NCI-H345 treated with DMSO at 0.1 percent for 48 hours (cell line): ENCODE measurements at regions not wholly inside any gene's neighbourhood (a gene's known extent, or its start where the extent isn't known, plus 50 kb on each side); places are given as distances from the start of the nearest gene placed in this dataset.

ENCODE experiments used
- DNase-seq: peaks from one replicate; lab custom pipeline; 2025; ENCODE audit not compliant: unreplicated experiment; lab: John Stamatoyannopoulos, UW

GRCh38 chr6:33923857-33924514, 120.2 kb upstream of the MLN start:
- DNase-seq: no peak

- DNase-seq: no peak
Observed at GRCh38 chr6:33921745-33922144, 117.9 kb upstream of the MLN start.

GRCh38 chr6:33918175-33918695, 114.4 kb upstream of the MLN start:
- DNase-seq: no peak

- no peak for DNase-seq
Observed at GRCh38 chr6:33915134-33915533, 111.3 kb upstream of the MLN start.

- no peak for DNase-seq
Observed at GRCh38 chr6:33914645-33915044, 110.8 kb upstream of the MLN start.

- no peak for DNase-seq
Observed at GRCh38 chr6:33912195-33912594, 108.4 kb upstream of the MLN start.

GRCh38 chr6:33911488-33911887, 107.7 kb upstream of the MLN start:
- no peak for DNase-seq

- no peak for DNase-seq
Observed at GRCh38 chr6:33910594-33910993, 106.8 kb upstream of the MLN start.

- no peak for DNase-seq
Observed at GRCh38 chr6:33909737-33910136, 105.9 kb upstream of the MLN start.

GRCh38 chr6:33908025-33908424, 104.2 kb upstream of the MLN start:
- DNase-seq: no peak

- no peak for DNase-seq
Observed at GRCh38 chr6:33907227-33907626, 103.4 kb upstream of the MLN start.

GRCh38 chr6:33906439-33906838, 102.6 kb upstream of the MLN start:
- no peak for DNase-seq

- no peak for DNase-seq
Observed at GRCh38 chr6:33905071-33905609, 101.3 kb upstream of the MLN start.

GRCh38 chr6:33904747-33905065, 100.9 kb upstream of the MLN start:
- no peak for DNase-seq

GRCh38 chr6:33904050-33904746, 100.4 kb upstream of the MLN start:
- no peak for DNase-seq

GRCh38 chr6:33903579-33903978, 99.8 kb upstream of the MLN start:
- no peak for DNase-seq

- no peak for DNase-seq
Observed at GRCh38 chr6:33902457-33902853, 98.7 kb upstream of the MLN start.

GRCh38 chr6:33901822-33902456, 98.1 kb upstream of the MLN start:
- DNase-seq: no peak

- no peak for DNase-seq
Observed at GRCh38 chr6:33898771-33899170, 95.0 kb upstream of the MLN start.

- DNase-seq: no peak
Observed at GRCh38 chr6:33897189-33897780, 93.5 kb upstream of the MLN start.

GRCh38 chr6:33896391-33897188, 92.8 kb upstream of the MLN start:
- peak; percentile 25 for DNase-seq
